Head of caudate nucleus (tissue), 42 donors: ENCODE measurements at regions not wholly inside any gene's neighbourhood (a gene's known extent, or its start where the extent isn't known, plus 50 kb on each side); places are given as distances from the start of the nearest gene placed in this dataset.

Experiments
- DNase-seq, 42 donors: peaks; one replicate each; pipeline versions ENCODE4 v3.0.0 to v3.0.0-alpha.2; 2020 to 2021; ENCODE audit warnings: mixed read lengths in 7 of 42
- intact Hi-C: fragments of 100-400 bp; cut with DNase I; formaldehyde crosslinking; loops from one replicate; pipeline ENCODE4 v1.15.0; 2022

DNA sequence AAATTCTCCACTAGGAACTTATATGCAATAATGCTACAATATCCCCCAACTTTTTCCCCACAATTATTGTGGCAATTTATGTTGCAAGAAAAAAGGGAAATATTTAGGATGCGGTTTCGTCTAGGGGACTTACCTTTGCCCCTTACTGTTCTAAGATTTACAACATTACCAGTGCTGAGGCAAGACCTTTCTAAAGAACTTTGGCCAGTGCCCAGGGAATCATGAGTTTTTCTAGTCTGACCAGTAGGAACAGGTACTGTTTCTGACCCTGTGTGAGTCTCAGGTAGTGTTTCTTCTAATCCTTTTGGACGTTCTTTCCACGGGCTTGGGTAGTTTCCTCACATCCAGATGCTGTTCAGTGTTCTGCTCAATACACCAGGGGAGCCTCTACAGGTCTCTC, 373.7 kb downstream of the HAPSTR1 start:
- intact Hi-C loops: no loop called here

DNA sequence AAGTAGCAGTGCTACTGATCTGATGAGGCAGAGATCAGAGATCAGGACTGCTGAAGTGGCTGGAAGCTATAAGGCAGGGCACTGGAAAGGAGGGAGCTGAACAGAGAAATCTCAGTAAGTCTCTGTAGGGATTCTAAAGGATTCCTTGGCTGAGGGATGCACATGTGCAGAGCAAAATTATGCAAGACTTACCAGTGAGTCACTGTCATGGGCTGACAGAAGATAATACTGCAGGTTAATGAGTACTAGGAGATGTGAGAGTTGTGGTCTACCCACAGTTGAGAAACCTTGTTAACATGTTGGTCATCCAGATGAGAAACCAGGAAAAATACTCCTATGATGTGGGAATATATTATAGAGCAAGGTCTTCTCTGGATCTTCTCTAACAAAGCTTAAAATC, 378.1 kb downstream of the HAPSTR1 start:
- intact Hi-C loops: no loop called here
- peak in 1 of 42 donors; percentile 17 for DNase-seq

More for the DNA sequence above, 373.7 kb downstream of the HAPSTR1 start:
- no peak for DNase-seq

DNA sequence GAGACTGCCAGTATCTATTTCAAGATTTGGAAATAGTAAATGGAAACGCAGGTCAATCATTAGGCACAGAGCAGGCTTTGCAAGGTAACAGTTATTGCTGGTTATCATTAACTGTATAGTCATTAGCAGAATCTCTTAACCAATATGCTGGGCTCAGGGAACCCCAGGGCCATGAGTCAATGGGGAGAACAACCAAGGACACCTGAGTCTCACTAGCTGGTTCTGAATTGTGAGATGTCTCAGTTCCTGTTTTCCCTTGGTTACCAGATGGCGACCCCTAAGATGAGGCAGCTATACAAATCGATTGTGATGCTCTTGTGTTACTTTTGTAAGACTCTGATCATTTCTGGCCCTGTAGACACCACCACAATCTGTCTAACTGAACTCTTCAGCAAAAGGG, 385.3 kb downstream of the HAPSTR1 start:
- no peak for DNase-seq
- intact Hi-C loops: no loop called here

DNA sequence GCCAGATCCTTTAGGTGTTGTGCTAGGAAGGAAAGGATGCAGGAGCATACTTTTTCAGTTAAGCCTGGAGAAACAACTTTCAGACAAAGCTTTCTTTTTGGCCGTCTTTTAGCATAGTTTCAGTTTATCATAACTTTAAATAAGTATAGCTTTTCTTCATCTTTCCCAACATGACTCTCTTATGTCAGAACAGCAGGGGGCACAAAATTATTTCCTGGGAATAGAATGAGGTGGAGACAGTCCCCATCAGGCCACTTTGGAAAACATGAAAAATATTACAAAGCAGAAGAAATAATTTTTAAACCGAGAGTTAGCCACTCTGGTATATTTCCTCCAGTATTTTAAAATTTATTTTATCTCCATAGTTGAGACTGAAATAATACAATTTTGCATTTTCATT, 387.6 kb downstream of the HAPSTR1 start:
- no peak for DNase-seq
- intact Hi-C loops: no loop called here

DNA sequence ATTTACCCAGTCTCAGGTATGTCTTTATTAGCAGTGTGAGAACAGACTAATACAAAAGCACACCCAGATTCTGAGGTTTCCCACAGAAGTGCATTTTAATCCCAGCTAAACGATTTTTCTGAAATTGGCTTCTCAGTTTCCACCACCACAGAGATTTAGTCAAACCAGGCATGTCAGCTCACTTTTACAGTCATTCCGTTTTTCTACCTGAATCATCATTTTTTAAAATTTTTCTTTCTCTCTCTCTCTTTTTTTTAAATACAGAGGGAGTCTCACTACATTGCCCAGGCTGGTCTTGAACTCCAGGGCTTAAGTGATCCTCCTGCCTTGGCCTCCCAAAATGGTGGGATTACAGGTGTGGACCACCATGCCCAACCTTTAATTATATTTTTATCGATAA, 389.1 kb downstream of the HAPSTR1 start:
- no peak for DNase-seq
- intact Hi-C loops: no loop called here

DNA sequence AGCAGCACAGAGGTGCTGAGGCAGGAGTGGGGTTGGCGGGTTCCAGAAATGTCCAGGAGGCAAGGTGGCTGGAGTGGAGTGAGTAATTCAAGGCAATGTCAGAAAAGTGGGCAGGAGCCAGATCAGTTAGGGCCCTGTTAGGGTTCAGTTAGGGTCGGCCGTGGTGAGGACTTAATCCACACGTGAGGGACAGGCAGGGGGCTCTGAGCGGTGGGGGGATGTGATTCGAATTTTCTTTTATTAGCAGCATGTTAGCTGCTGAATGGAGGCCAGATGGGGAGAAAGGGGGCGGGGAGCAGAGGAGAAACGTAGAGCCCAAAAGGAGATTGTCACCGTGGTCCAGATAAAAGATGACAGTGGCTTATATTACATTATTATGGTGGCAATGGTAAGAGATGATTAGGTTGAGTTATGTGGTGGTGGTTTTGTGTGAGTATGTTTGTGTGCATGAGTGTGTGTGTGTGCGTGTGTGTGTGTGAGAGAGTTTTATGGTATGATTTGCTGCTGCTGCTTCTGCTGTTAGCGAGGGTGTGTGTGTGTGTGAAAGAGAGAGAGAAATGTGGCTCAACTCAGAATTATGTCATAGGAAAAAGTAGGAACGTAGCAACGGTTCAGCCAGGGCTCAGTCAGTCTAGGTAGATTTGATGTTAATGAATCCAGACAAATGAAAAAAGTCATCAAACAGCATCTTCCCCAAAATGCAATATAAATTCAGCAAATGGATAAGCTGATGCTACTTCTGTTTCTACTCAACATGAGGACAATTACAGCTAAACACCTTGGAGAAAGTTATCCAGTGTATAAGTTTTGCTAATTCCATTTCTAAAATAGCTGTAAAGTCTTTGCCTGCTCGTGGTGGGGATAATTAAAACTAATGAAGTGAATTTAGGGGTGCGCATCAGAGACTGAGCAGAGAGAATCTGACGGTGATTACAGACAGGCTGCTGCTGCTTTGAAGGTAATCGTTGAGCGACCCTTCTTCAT, 390.6 kb downstream of the HAPSTR1 start:
- peak in 1 of 42 donors; percentile 15 for DNase-seq
- intact Hi-C loops: no loop called here

DNA sequence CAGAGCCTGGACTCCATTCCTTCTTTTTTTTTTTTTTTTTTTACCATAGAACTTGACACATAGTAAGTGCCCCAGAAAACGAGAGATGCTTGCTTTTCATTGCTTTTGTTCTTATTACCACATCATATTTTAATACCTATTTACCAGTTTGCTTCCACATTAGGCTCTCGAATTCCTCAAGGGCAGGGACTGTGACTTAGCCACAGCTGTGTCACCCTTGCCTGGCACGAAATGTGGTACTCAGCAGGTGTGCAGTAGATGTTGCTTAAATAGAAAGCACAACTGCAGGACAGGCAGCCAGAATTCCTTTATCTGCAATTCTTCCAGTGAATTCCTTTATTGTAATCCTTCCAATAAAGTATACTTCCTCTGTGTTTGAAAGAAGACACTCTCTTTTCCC, 393.0 kb downstream of the HAPSTR1 start:
- DNase-seq: no peak
- intact Hi-C loops: no loop called here

DNA sequence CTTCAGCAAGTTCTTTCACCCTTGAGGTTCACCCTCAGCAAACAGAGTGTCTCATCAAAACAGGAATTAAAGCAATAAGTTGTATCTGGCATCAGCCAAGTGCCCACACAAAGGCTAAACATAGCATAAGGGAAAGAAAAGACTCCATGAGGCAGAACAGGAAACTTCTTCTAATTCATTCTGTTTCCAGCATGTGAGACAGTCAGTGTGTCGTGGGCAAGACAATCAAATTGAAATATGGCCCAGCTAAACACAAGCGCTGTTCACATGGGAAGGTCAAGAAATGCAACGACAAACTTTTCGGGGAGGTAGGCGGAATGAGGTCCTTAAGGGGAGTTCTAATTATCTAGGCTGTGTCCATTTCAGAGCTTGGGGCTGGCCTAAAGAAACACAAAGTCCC, 393.4 kb downstream of the HAPSTR1 start:
- intact Hi-C loops: no loop called here
- DNase-seq: no peak

DNA sequence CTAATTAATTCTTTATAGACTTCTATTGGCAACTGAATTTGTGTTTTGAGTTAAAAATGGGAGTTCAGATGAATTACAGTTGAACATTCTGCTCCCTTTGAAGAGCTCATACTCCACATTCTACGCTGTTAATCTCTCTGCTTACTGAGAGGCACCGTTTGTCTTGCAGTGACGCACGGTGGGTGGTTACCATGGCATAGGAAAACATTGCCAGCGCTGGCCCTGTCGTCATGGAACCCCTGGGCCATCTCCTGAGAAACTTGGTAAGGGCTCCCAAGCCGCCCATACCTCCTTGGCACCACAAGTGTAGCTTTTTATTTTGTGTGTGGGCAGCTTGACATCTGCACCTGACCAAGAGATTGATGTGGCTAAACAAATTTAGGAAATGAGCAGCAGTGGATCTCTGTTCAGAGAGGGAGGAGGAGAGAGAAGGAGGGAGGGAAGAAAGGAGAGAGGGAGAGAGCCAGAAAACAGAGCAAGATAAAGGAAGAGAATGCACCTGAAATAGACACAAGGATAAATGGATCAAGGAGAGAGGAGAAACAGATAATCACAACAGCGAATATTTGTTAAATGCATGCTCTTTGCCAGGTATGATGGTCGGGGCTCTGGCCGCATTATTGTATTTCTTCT, 398.5 kb downstream of the HAPSTR1 start:
- intact Hi-C loops: no loop called here
- DNase-seq: peak in 32 of 42 donors; percentile 4 to 73 (median 40)

DNA sequence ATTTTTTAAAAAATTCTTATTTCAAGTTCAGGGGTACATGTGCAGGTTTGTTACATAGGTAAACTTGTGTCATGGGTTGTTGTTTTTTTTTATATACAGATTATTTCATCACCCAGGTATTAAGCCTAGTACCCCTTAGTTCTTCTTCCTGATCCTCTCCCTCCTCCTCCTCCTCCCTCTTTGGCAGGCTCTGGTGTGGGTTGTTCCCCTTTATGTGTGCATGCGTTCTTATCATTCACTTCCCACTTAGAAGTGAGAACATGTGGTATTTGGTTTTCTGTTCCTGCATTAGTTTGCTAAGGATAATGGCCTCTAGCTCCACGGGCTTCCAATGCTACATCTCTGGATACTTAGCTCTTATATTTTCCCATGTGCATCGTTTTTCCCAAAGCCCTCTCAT, 404.4 kb downstream of the HAPSTR1 start:
- intact Hi-C loops: no loop called here
- peak in 1 of 42 donors; percentile 9 for DNase-seq

DNA sequence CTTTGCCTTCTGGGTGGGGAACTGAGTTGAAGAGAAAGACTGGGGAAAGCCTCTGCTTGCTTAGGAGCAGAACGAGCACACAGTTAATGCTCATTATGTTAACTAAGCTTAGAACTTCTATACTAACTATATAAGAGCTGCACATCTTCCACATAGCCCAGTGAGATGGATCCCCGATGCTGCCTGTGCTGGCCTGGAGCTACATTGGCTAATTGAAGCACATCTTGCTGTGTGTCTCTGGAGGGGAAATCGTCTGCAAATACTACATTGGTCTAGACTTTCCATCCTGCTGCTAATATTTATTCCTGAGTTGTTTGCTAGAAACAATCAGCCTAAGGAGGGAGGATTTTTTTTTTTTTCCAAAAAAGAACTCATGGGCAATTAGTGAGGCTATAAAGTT, 406.3 kb downstream of the HAPSTR1 start:
- DNase-seq: no peak
- intact Hi-C loops: no loop called here

DNA sequence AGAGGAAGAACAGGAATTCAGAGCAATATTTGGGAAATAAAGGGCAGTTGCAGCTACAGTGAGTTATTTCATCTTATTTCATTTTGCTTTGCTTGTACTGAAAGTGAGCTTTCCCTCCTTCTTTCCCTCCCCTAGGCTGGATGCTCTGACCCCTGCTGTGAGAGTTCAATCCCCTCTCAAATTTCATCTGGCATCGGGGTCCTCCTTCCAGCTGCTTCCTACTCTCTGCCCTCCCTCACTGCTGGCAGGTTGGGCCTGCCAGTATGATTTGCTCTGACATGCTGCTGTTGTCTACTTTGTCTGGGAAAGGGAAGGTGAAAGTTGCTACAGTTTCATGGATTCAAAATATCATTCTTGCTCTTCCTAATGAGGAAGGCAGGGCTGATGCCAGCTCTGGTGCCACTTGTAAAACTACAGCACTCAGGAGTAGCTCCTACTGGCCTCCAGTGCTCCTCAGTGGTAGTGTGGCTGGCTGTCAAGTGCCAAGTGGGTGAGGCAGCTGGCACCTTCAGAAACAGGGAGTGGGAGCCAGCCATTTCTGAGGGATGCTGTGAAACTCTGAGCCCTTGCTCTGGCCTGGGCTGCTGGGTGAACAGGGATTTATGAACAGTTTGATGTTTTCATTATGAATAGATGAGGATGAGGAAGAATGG, 408.6 kb downstream of the HAPSTR1 start:
- peak in 4 of 42 donors; percentile 11 to 18 (median 16) for DNase-seq
- intact Hi-C loops: no loop called here

DNA sequence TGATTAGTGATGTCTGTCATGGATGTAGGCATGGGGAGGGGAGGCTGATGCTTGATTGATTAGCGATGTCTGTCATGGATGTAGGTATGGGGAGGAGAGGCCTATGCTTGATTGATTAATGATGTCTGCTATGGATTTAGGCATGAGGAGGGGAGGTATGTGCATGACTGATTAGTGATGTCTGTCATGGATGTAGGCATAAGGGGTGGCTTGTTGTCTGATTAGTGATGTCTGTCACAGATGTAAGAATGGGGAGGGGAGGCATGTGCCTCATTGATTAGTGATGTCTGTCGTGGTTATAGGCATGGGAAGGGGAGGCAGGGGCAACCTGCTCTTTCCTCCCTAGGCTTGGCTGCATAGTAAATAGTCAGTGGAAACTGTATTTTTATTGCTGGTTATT, 409.4 kb downstream of the HAPSTR1 start:
- intact Hi-C loops: no loop called here
- DNase-seq: no peak

DNA sequence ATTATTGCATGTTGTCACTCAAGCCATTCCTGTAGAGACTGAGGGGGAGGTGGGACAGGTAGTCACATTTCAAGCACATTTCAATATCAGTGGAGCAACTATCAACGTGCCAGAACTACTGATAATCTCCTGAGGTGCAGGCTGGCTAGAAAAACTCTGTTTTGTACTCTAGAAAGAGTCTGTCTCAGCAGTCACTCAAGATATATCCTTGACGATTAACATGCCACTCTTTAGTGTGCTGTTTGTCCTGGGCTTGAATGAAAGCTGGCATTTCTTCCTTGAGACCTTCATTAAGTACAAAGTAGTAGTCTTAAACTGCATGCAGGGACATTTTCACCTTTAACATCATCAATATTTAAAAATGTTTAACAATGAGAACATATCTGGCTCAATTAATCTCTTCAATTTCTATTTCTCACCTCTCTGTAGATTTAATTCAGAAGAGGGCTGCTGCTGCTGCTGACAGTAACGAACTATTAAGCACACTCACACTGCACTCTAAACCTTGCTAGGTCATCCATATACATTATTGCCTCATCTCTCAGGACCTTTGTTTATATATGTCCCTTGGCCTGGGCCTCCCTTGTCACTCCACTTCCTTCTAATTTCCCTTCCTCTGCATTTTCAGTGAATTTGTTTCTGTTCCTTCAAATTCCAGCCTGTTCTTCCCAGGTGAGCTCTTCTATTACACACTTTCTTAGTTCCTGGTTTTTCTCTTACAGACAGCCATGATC, 412.0 kb downstream of the HAPSTR1 start:
- intact Hi-C loops: no loop called here
- DNase-seq: no peak

DNA sequence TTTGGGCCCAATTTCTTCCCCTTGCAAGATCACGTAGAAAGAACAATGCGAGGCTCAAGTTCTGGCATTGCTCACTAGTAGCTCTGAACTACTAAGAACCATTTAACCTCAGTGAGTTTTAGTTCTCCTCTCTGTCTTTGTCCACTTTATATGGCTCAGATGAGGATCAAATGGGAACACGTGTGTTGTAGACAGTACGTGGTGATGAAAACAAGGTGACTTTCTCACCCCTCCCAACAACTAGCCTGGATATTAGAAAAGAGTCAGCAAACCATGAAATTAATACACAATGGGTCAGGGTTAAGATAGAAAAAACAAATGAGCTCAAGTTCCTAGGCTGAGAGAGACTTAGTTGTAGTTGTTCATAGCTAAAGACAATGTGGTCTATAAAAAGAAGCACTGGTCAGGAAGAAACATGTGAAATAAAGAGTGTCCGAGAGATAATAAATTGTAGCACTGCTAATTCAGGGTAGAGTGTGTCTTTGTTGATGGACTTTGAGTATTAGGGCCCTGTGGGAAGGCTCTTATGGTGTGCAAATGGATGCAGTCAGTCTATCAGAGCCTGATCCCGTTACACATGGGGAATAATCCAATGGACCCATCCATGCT, 417.0 kb downstream of the HAPSTR1 start:
- intact Hi-C loops: no loop called here
- no peak for DNase-seq

DNA sequence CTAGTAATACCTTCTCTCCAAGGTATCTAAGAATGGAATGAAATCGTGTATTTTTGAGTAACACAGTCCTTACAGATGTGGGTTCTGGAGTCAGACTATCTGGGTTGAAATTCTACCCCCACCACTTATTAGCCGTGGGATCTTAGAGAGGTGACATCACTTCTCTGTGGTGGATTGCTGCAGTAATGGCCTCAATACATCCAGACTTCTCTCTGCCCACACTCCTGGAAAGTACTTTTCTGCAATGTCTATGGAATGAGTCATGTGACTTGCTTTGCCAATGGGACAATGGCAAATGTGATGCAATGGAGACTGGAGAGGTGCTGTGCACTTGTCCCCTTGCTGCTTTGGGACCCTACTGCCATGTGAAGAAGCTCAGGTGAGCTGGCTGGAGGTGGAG, 418.2 kb downstream of the HAPSTR1 start:
- no peak for DNase-seq
- intact Hi-C loops: no loop called here

DNA sequence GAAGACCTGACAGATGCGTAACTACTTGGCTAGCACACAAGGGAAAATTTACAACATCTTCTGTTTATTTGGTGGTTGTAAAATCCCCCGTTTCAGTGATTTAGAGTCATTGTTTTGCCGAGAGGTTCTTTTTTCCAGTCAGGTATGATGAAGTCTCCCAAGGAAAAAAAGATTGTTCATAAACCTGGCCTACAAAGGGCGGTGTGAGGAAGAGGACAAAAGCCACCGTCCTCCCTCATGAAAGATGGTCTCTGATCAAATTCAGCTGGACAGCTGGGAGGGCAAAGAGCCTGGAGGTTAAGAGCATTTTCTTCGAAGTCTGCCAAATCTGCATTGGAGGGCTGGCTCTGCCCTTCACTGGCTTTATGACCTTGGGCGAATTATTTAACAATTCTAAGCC, 419.9 kb downstream of the HAPSTR1 start:
- intact Hi-C loops: no loop called here
- DNase-seq: no peak

DNA sequence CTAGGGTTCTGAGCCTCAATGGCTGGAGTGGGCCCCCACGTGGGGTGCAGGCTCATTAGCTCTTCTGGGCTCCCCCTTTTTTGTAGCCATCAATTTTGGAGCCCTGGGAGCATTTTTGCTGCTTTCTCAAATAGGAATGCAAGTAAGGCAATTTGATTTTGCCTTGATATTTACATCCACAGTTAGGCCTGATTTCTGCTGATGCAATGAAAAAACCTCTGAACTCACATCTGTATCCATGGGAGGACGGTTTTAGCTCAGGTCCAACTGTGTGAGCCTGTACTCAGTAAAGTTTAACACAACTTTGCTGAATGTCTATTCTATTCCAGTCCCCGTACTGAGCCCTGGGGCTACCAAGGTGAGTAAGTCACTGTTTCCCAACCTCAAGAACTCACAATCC, 425.0 kb downstream of the HAPSTR1 start:
- no peak for DNase-seq
- intact Hi-C loops: no loop called here

DNA sequence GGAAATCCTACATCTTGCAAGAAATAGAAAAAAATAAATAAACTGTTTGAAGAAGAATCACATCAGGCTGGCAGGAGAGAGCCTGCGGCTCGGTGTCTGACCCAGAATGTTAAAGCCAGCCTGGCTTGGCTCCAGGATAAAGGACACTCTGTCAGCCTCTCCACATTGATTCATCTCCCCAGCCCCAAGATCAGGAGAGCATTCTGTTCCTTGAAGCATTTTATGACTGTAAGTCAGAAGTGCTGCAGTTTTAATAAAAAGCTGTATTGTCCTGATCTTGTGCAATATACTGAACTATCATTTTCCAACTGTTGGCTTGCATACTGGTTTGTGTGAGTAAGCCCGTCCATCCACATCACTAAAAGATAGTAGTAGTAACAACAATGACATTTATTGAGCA, 426.6 kb downstream of the HAPSTR1 start:
- intact Hi-C loops: no loop called here
- DNase-seq: peak in 1 of 42 donors; percentile 51
